ENCODE measurements at regions not wholly inside any gene's neighbourhood (a gene's known extent, or its start where the extent isn't known, plus 50 kb on each side); places are given as distances from the start of the nearest gene placed in this dataset.

DNA sequence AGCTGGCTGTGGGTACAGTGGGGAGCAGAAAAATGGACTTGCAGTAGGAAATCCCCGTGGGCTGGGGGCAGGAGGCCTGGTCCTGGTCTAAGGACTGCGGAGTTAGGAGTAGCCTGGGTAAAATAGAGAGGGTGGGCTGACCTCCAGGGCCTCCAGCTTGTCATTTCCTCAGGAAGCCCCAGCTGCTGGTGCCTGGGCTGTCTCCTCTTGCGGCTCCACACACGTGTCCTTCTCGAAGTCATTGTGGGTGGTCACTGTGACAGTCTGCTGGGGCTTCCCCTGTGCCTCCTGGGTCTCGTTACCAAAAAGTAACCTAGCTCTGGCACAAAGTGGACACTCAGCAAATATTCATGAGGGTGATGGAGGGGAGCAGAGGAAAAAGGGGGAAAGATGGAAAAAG, 259.7 kb downstream of the FGF9 start:
- H3K27me3 Mint-ChIP-seq, result no peaks in the 10 kb centered on the region
- no peak overlapping the region for H3K27ac ChIP-seq (ENCODE audit: low read depth, low read length)
- H3K9me3 ChIP-seq (ENCODE audit: control insufficient read depth in 1 of 2, low read length in 2 of 2), result no peaks in the 10 kb centered on the region
- no peak overlapping the region for H3K4me3 ChIP-seq (ENCODE audit: low read length in 2 of 2)
- peak overlapping the region in 1 of 7 donors; percentile 26 for H3K27ac Mint-ChIP-seq
- no peak overlapping the region for H3K4me3 Mint-ChIP-seq
- no peaks in the 10 kb centered on the region for H3K36me3 ChIP-seq (ENCODE audit: insufficient read depth, low read length)
- peaks cover 0 to 2% (median 0%) of the 10 kb centered on the region in 8 donors for H3K9me3 Mint-ChIP-seq
- CTCF ChIA-PET (ENCODE audit: partially characterized antibody), result interaction anchor here (1.3 kb wide), 1 partner anchor 7 kb away, joined by 3 read pairs; no protein-coding TSS in a partner anchor
- H3K27me3 ChIP-seq (ENCODE audit: insufficient read depth, low read length), result no peaks in the 10 kb centered on the region
- intact Hi-C loops (cut with micrococcal nuclease), result no loop called here
- H3K4me1 Mint-ChIP-seq, result no peaks in the 10 kb centered on the region
- POLR2A ChIA-PET (ENCODE audit: partially characterized antibody), result no interaction called here
- no peak for DNase-seq
- H3K4me1 ChIP-seq (ENCODE audit: insufficient read depth, low read length), result no peaks in the 10 kb centered on the region
- no peaks in the 10 kb centered on the region for H3K36me3 Mint-ChIP-seq

GRCh38 chr13:21932578-21932977, 261.7 kb downstream of the FGF9 start:
- Histone ChIP-seq H3K9me3 (ENCODE audit: control insufficient read depth in 1 of 2, low read length in 2 of 2) (no peaks in the 10 kb centered on the region), H3K4me1 (ENCODE audit: insufficient read depth, low read length) (no peaks in the 10 kb centered on the region), H3K36me3 (ENCODE audit: insufficient read depth, low read length) (no peaks in the 10 kb centered on the region), H3K27ac (ENCODE audit: low read depth, low read length) (no peak overlapping the region), H3K27me3 (ENCODE audit: insufficient read depth, low read length) (no peaks in the 10 kb centered on the region), H3K4me3 (ENCODE audit: low read length in 2 of 2) (no peak overlapping the region)
- H3K4me1 Mint-ChIP-seq, result no peaks in the 10 kb centered on the region
- H3K4me3 Mint-ChIP-seq, result no peak overlapping the region
- no peaks in the 10 kb centered on the region for H3K36me3 Mint-ChIP-seq
- POLR2A ChIA-PET (ENCODE audit: partially characterized antibody), result no interaction called here
- peaks cover 0 to 2% (median 0%) of the 10 kb centered on the region in 8 donors for H3K9me3 Mint-ChIP-seq
- CTCF ChIA-PET (ENCODE audit: partially characterized antibody), result no interaction called here
- H3K27me3 Mint-ChIP-seq, result no peaks in the 10 kb centered on the region
- no peak for DNase-seq
- intact Hi-C loops (cut with micrococcal nuclease), result no loop called here
- H3K27ac Mint-ChIP-seq, result no peak overlapping the region

GRCh38 chr13:21932996-21933395, 262.1 kb downstream of the FGF9 start:
- no peak for DNase-seq
- CTCF ChIA-PET (ENCODE audit: partially characterized antibody), result no interaction called here
- intact Hi-C loops (cut with micrococcal nuclease), result no loop called here

DNA sequence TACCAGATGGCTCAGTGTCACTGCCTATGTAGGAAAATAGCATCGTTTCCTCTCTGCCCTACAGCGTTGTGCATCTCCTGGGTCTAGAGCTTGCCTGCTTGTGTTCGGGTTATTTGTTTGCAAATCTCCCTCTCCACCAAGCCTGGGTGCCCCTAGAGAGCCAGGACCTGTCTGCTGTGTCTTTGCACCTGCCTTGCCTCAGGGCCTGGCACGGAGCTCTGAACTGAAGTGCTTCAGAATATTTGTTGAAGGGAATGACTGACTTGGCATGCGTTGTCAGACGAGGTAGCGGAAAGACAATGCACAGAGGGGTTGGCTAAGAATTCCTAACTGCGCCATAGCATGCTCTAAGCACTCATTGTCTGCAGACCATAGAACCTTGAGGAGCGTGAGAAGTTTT, 263.4 kb downstream of the FGF9 start:
- no peak overlapping the region for H3K27ac ChIP-seq (ENCODE audit: low read depth, low read length)
- no peak overlapping the region for H3K4me3 ChIP-seq (ENCODE audit: low read length in 2 of 2)
- ChIA-PET CTCF (ENCODE audit: partially characterized antibody) (interaction anchor here (1.2 kb wide), 1 partner anchor 296 kb away, joined by 3 read pairs; no protein-coding TSS in a partner anchor), POLR2A (ENCODE audit: partially characterized antibody) (no interaction called here)
- no peaks in the 10 kb centered on the region for H3K4me1 ChIP-seq (ENCODE audit: insufficient read depth, low read length)
- no peaks in the 10 kb centered on the region for H3K27me3 ChIP-seq (ENCODE audit: insufficient read depth, low read length)
- H3K9me3 ChIP-seq (ENCODE audit: control insufficient read depth in 1 of 2, low read length in 2 of 2), result no peaks in the 10 kb centered on the region
- H3K36me3 Mint-ChIP-seq, result no peaks in the 10 kb centered on the region
- no peak overlapping the region for H3K27ac Mint-ChIP-seq
- H3K4me1 Mint-ChIP-seq, result no peaks in the 10 kb centered on the region
- no peaks in the 10 kb centered on the region for H3K27me3 Mint-ChIP-seq
- DNase-seq, result no peak
- H3K36me3 ChIP-seq (ENCODE audit: insufficient read depth, low read length), result no peaks in the 10 kb centered on the region
- no peak overlapping the region for H3K4me3 Mint-ChIP-seq
- H3K9me3 Mint-ChIP-seq, result peaks cover 0 to 2% (median 0%) of the 10 kb centered on the region in 8 donors
- intact Hi-C loops (cut with micrococcal nuclease), result no loop called here

More at GRCh38 chr13:21932996-21933395, 262.1 kb downstream of the FGF9 start:
- no peaks in the 10 kb centered on the region for H3K27me3 Mint-ChIP-seq
- no peaks in the 10 kb centered on the region for H3K36me3 ChIP-seq (ENCODE audit: insufficient read depth, low read length)
- POLR2A ChIA-PET (ENCODE audit: partially characterized antibody), result no interaction called here
- no peaks in the 10 kb centered on the region for H3K36me3 Mint-ChIP-seq
- H3K4me1 ChIP-seq (ENCODE audit: insufficient read depth, low read length), result no peaks in the 10 kb centered on the region
- no peaks in the 10 kb centered on the region for H3K27me3 ChIP-seq (ENCODE audit: insufficient read depth, low read length)
- no peak overlapping the region for H3K27ac Mint-ChIP-seq
- no peak overlapping the region for H3K4me3 ChIP-seq (ENCODE audit: low read length in 2 of 2)
- peaks cover 0 to 2% (median 0%) of the 10 kb centered on the region in 8 donors for H3K9me3 Mint-ChIP-seq
- no peak overlapping the region for H3K4me3 Mint-ChIP-seq
- no peaks in the 10 kb centered on the region for H3K4me1 Mint-ChIP-seq
- no peaks in the 10 kb centered on the region for H3K9me3 ChIP-seq (ENCODE audit: control insufficient read depth in 1 of 2, low read length in 2 of 2)
- no peak overlapping the region for H3K27ac ChIP-seq (ENCODE audit: low read depth, low read length)

DNA sequence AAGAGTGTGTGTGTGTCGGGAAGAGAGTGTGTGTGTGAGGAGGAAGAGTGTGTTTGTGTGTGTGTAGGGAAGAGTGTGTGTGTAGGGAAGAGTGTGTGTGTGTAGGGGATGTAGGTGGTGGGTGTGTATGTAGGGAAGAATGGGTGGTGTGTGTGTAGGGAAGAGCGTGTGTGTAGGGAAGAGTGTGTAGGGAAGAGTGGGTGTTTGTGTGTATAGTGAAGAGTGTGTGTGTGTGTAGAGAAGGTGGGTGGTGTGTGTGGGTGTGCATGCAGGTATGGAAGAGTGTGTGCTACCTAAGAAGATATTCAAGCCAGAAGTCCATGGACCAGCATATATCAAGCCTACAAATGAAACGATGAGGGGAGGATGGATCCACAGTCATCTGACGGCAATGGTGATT, 265.8 kb downstream of the FGF9 start:
- intact Hi-C loops (cut with micrococcal nuclease), result no loop called here

DNA sequence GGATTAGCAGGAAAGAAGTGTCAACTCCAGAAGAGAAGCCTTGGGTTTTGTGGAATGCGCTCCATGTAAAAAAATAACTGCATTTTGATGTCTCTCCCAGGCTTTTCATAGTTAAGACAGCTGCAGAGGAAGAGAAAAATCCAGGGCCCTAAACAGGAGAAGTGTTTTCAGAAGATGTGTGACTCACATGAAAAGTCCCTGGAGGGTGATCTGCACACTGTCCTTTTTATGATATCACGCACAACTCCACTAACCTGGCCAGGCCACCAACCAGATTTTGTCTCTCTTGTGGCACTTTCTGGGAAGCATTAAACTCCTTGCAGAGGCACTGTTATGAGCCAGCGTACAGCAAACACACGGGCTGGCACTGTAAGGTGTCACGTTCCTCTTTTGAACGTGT, 267.3 kb downstream of the FGF9 start:
- Mint-ChIP-seq H3K27ac (no peak overlapping the region), H3K36me3 (no peaks in the 10 kb centered on the region), H3K4me1 (no peaks in the 10 kb centered on the region), H3K9me3 (peaks cover 0 to 6% (median 4%) of the 10 kb centered on the region in 8 donors), H3K4me3 (no peak overlapping the region), H3K27me3 (no peaks in the 10 kb centered on the region)
- Histone ChIP-seq H3K27ac (ENCODE audit: low read depth, low read length) (no peak overlapping the region), H3K27me3 (ENCODE audit: insufficient read depth, low read length) (no peaks in the 10 kb centered on the region), H3K4me1 (ENCODE audit: insufficient read depth, low read length) (no peaks in the 10 kb centered on the region), H3K4me3 (ENCODE audit: low read length in 2 of 2) (no peak overlapping the region), H3K9me3 (ENCODE audit: control insufficient read depth in 1 of 2, low read length in 2 of 2) (no peaks in the 10 kb centered on the region), H3K36me3 (ENCODE audit: insufficient read depth, low read length) (no peaks in the 10 kb centered on the region)
- CTCF ChIA-PET (ENCODE audit: partially characterized antibody), result no interaction called here
- intact Hi-C loops (cut with micrococcal nuclease), result no loop called here
- DNase-seq, result no peak
- POLR2A ChIA-PET (ENCODE audit: partially characterized antibody), result no interaction called here

More for the DNA sequence above, 265.8 kb downstream of the FGF9 start:
- no peaks in the 10 kb centered on the region for H3K9me3 ChIP-seq (ENCODE audit: control insufficient read depth in 1 of 2, low read length in 2 of 2)
- no peaks in the 10 kb centered on the region for H3K27me3 ChIP-seq (ENCODE audit: insufficient read depth, low read length)
- Mint-ChIP-seq H3K27ac (no peak overlapping the region), H3K4me3 (no peak overlapping the region), H3K36me3 (no peaks in the 10 kb centered on the region), H3K27me3 (no peaks in the 10 kb centered on the region), H3K9me3 (peaks cover 0 to 3% (median 0%) of the 10 kb centered on the region in 8 donors), H3K4me1 (no peaks in the 10 kb centered on the region)
- H3K4me3 ChIP-seq (ENCODE audit: low read length in 2 of 2), result no peak overlapping the region
- no peak for DNase-seq
- no peaks in the 10 kb centered on the region for H3K4me1 ChIP-seq (ENCODE audit: insufficient read depth, low read length)
- H3K27ac ChIP-seq (ENCODE audit: low read depth, low read length), result no peak overlapping the region
- no peaks in the 10 kb centered on the region for H3K36me3 ChIP-seq (ENCODE audit: insufficient read depth, low read length)
- CTCF ChIA-PET (ENCODE audit: partially characterized antibody), result no interaction called here
- POLR2A ChIA-PET (ENCODE audit: partially characterized antibody), result no interaction called here

- Mint-ChIP-seq H3K36me3 (no peaks in the 10 kb centered on the region), H3K4me3 (no peak overlapping the region), H3K4me1 (no peaks in the 10 kb centered on the region), H3K9me3 (peaks cover 0 to 11% (median 8%) of the 10 kb centered on the region in 8 donors), H3K27me3 (no peaks in the 10 kb centered on the region), H3K27ac (no peak overlapping the region)
- Histone ChIP-seq H3K36me3 (ENCODE audit: insufficient read depth, low read length) (no peaks in the 10 kb centered on the region), H3K4me3 (ENCODE audit: low read length in 2 of 2) (no peak overlapping the region), H3K4me1 (ENCODE audit: insufficient read depth, low read length) (no peaks in the 10 kb centered on the region), H3K27me3 (ENCODE audit: insufficient read depth, low read length) (no peaks in the 10 kb centered on the region), H3K27ac (ENCODE audit: low read depth, low read length) (no peak overlapping the region), H3K9me3 (ENCODE audit: control insufficient read depth in 1 of 2, low read length in 2 of 2) (no peaks in the 10 kb centered on the region)
- DNase-seq, result no peak
- ChIA-PET CTCF (ENCODE audit: partially characterized antibody) (no interaction called here), POLR2A (ENCODE audit: partially characterized antibody) (no interaction called here)
- intact Hi-C loops (cut with micrococcal nuclease), result no loop called here
These were observed 267.8 kb downstream of the FGF9 start for GRCh38 chr13:21938636-21939035.

DNA sequence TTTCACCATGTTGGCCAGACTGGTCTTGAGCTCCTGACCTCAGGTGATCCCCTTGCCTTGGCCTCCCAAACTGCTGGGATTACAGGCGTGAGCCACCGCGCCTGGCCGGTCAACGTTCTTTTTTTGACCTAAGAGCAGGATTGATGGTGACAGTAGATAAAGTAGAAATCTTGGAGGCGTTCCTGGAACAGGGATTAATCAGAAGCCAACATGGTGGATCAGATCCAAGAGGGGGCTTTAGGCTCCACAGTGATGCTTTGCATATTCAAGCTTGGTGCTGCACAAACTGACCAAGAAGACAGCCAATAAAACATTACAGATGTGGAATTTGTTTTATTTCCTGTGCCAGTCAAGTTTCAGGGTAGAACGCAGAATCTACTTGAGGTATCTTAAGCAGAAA, 271.2 kb downstream of the FGF9 start:
- Histone ChIP-seq H3K27me3 (ENCODE audit: insufficient read depth, low read length) (no peaks in the 10 kb centered on the region), H3K4me3 (ENCODE audit: low read length in 2 of 2) (no peak overlapping the region), H3K4me1 (ENCODE audit: insufficient read depth, low read length) (no peaks in the 10 kb centered on the region), H3K9me3 (ENCODE audit: control insufficient read depth in 1 of 2, low read length in 2 of 2) (peaks cover 0 to 8% of the 10 kb centered on the region in 2 donors), H3K27ac (ENCODE audit: low read depth, low read length) (no peak overlapping the region), H3K36me3 (ENCODE audit: insufficient read depth, low read length) (no peaks in the 10 kb centered on the region)
- no peaks in the 10 kb centered on the region for H3K4me1 Mint-ChIP-seq
- H3K27me3 Mint-ChIP-seq, result no peaks in the 10 kb centered on the region
- H3K27ac Mint-ChIP-seq, result no peak overlapping the region
- POLR2A ChIA-PET (ENCODE audit: partially characterized antibody), result no interaction called here
- no peak overlapping the region for H3K4me3 Mint-ChIP-seq
- intact Hi-C loops (cut with micrococcal nuclease), result no loop called here
- DNase-seq, result no peak
- H3K36me3 Mint-ChIP-seq, result peaks cover 6 to 10% of the 10 kb centered on the region in 2 donors
- peaks cover 2 to 38% (median 31%) of the 10 kb centered on the region in 8 donors for H3K9me3 Mint-ChIP-seq
- CTCF ChIA-PET (ENCODE audit: partially characterized antibody), result no interaction called here

All from CD4-positive, alpha-beta memory T cell (primary cell).